Activated B cell treated with CpG ODN at 0.5 μM for 24 hours (primary cell): ENCODE measurements at regions not wholly inside any gene's neighbourhood (a gene's known extent, or its start where the extent isn't known, plus 50 kb on each side); places are given as distances from the start of the nearest gene placed in this dataset.

Source experiments
- ATAC-seq: fragments of 200-7000 bp; cut with Tn5 transposase; one replicate; pipeline ENCODE4 v1.10.0; 2021; ENCODE audit warnings: low read depth, mild to moderate bottlenecking, moderate library complexity
- CTCF ChIA-PET: fragments of 350-600 bp; sonication (Branson Sonifier 250); formaldehyde crosslinking; loops from one replicate; lab custom pipeline; 2021; ENCODE audit warnings: antibody characterized with exemption; lab: Charles Lee
- POLR2A ChIA-PET: fragments of 350-600 bp; sonication (Branson Sonifier 250); formaldehyde crosslinking; loops from one replicate; lab custom pipeline; 2021; ENCODE audit warnings: antibody characterized with exemption; lab: Charles Lee
- DNase-seq: peaks from one replicate; pipeline ENCODE4 v3.0.0; 2022
- H3K27ac Mint-ChIP-seq: one replicate; pipeline ENCODE4 v1.8.0; 2020; ENCODE audit warnings: mixed read lengths
- H3K27me3 Mint-ChIP-seq: one replicate; pipeline ENCODE4 v1.8.0; 2021; ENCODE audit warnings: mixed read lengths
- H3K36me3 Mint-ChIP-seq: one replicate; pipeline ENCODE4 v1.8.0; 2021; ENCODE audit warnings: low read depth, mixed read lengths
- H3K4me1 Mint-ChIP-seq: one replicate; pipeline ENCODE4 v1.8.0; 2021; ENCODE audit warnings: mixed read lengths
- H3K4me3 Mint-ChIP-seq: one replicate; pipeline ENCODE4 v1.8.0; 2020; ENCODE audit warnings: mild to moderate bottlenecking, mixed read lengths
- H3K9me3 Mint-ChIP-seq: one replicate; pipeline ENCODE4 v1.8.0; 2020; ENCODE audit warnings: mixed read lengths
- CTCF ChIP-seq: fragments of 200-600 bp; IDR thresholded peaks from one replicate; pipeline ENCODE4 v1.8.0; 2022; ENCODE audit warnings: antibody characterized with exemption, mild to moderate bottlenecking
- intact Hi-C: fragments of 100-400 bp; cut with micrococcal nuclease; formaldehyde crosslinking; loops from one replicate; pipeline ENCODE4 v1.15.1; 2024

- Mint-ChIP-seq H3K27me3 (no peaks in the 10 kb centered on the region), H3K9me3 (no peaks in the 10 kb centered on the region)
Measured at GRCh38 chr14:101045511-101045910, 142.0 kb upstream of the RTL1 start.

GRCh38 chr14:101046071-101046470 lies 142.5 kb upstream of the RTL1 start:
- no peaks in the 10 kb centered on the region for H3K9me3 Mint-ChIP-seq
- intact Hi-C loops, result no loop called here
- DNase-seq, result no peak
- no peaks in the 10 kb centered on the region for H3K27me3 Mint-ChIP-seq
- TF ChIP-seq CTCF, result no peak
- POLR2A ChIA-PET, result no interaction called here
- ATAC-seq, result no peak
- no peaks in the 10 kb centered on the region for H3K4me1 Mint-ChIP-seq
- H3K36me3 Mint-ChIP-seq, result no peaks in the 10 kb centered on the region
- CTCF ChIA-PET, result no interaction called here
- no peak overlapping the region for H3K4me3 Mint-ChIP-seq
- H3K27ac Mint-ChIP-seq, result no peak overlapping the region

More at GRCh38 chr14:101045511-101045910, 142.0 kb upstream of the RTL1 start:
- no peaks in the 10 kb centered on the region for H3K4me1 Mint-ChIP-seq
- ChIA-PET CTCF (no interaction called here), POLR2A (no interaction called here)
- ATAC-seq (no peak), DNase-seq (no peak)
- intact Hi-C loops, result no loop called here
- no peaks in the 10 kb centered on the region for H3K36me3 Mint-ChIP-seq
- H3K4me3 Mint-ChIP-seq, result no peak overlapping the region
- no peak overlapping the region for H3K27ac Mint-ChIP-seq
- no peak for TF ChIP-seq CTCF

GRCh38 chr14:101047326-101047725 lies 143.8 kb upstream of the RTL1 start:
- Mint-ChIP-seq H3K27me3 (no peaks in the 10 kb centered on the region), H3K9me3 (no peaks in the 10 kb centered on the region), H3K27ac (no peak overlapping the region), H3K4me3 (no peak overlapping the region), H3K4me1 (no peaks in the 10 kb centered on the region), H3K36me3 (no peaks in the 10 kb centered on the region)
- CTCF ChIA-PET, result no interaction called here
- no peak for DNase-seq
- TF ChIP-seq CTCF, result no peak
- intact Hi-C loops, result no loop called here
- no peak for ATAC-seq
- POLR2A ChIA-PET, result no interaction called here

- H3K9me3 Mint-ChIP-seq, result no peaks in the 10 kb centered on the region
- H3K36me3 Mint-ChIP-seq, result no peaks in the 10 kb centered on the region
- no peaks in the 10 kb centered on the region for H3K4me1 Mint-ChIP-seq
- H3K27me3 Mint-ChIP-seq, result no peaks in the 10 kb centered on the region
- CTCF ChIA-PET, result no interaction called here
- no peak overlapping the region for H3K27ac Mint-ChIP-seq
- ATAC-seq (no peak), DNase-seq (no peak)
- intact Hi-C loops, result no loop called here
- TF ChIP-seq CTCF, result no peak
- POLR2A ChIA-PET, result no interaction called here
- no peak overlapping the region for H3K4me3 Mint-ChIP-seq
Measured at GRCh38 chr14:101048766-101049165, 145.2 kb upstream of the RTL1 start.

- H3K4me1 Mint-ChIP-seq, result no peaks in the 10 kb centered on the region
- H3K4me3 Mint-ChIP-seq, result no peak overlapping the region
- CTCF ChIA-PET, result no interaction called here
- H3K27ac Mint-ChIP-seq, result no peak overlapping the region
- POLR2A ChIA-PET, result no interaction called here
- ATAC-seq (no peak), DNase-seq (no peak)
- H3K36me3 Mint-ChIP-seq, result no peaks in the 10 kb centered on the region
- intact Hi-C loops, result no loop called here
- no peaks in the 10 kb centered on the region for H3K27me3 Mint-ChIP-seq
- no peaks in the 10 kb centered on the region for H3K9me3 Mint-ChIP-seq
- no peak for TF ChIP-seq CTCF
Measured at GRCh38 chr14:101049511-101049910, 146.0 kb upstream of the RTL1 start.
